HG02642 (cell line): ENCODE measurements at regions not wholly inside any gene's neighbourhood (a gene's known extent, or its start where the extent isn't known, plus 50 kb on each side); places are given as distances from the start of the nearest gene placed in this dataset.
"Not testable (repeated sequence)": the region's sequence is repeated elsewhere in the genome, so short reads cannot be mapped to it uniquely, and the experiment has no call there.

ENCODE experiments used
- ATAC-seq: cut with Tn5 transposase; IDR thresholded peaks from one replicate; pipeline ENCODE4 v1.9.1; 2021; ENCODE audit warnings: mild to moderate bottlenecking; ENCODE audit not compliant: unreplicated experiment, poor library complexity

- ATAC-seq = no peak
Measured at GRCh38 chr5:97998941-97999340, 774.5 kb upstream of the RGMB start.

GRCh38 chr5:98004463-98004862, 769.0 kb upstream of the RGMB start:
- ATAC-seq = no peak

- ATAC-seq = no peak
Measured at GRCh38 chr5:98016771-98017170, 756.7 kb upstream of the RGMB start.

GRCh38 chr5:98030273-98030672, 743.2 kb upstream of the RGMB start:
- ATAC-seq = not testable (repeated sequence)

GRCh38 chr5:98031036-98031435, 742.4 kb upstream of the RGMB start:
- not testable (repeated sequence) for ATAC-seq

GRCh38 chr5:98031496-98031895, 742.0 kb upstream of the RGMB start:
- ATAC-seq = no peak

GRCh38 chr5:98031926-98032325, 741.5 kb upstream of the RGMB start:
- ATAC-seq = no peak

GRCh38 chr5:98041661-98042060, 731.8 kb upstream of the RGMB start:
- ATAC-seq = no peak

- ATAC-seq = no peak
Measured at GRCh38 chr5:98042521-98042920, 730.9 kb upstream of the RGMB start.

- no peak for ATAC-seq
Measured at GRCh38 chr5:98042961-98043360, 730.5 kb upstream of the RGMB start.

GRCh38 chr5:98050583-98050982, 722.9 kb upstream of the RGMB start:
- ATAC-seq = no peak

- ATAC-seq = no peak
Measured at GRCh38 chr5:98053170-98053569, 720.3 kb upstream of the RGMB start.

GRCh38 chr5:98060148-98060547, 713.3 kb upstream of the RGMB start:
- no peak for ATAC-seq

- ATAC-seq = no peak
Measured at GRCh38 chr5:98064118-98064685, 709.3 kb upstream of the RGMB start.

GRCh38 chr5:98065261-98065909, 708.1 kb upstream of the RGMB start:
- no peak for ATAC-seq

GRCh38 chr5:98066910-98067309, 706.6 kb upstream of the RGMB start:
- no peak for ATAC-seq

- ATAC-seq = peak; percentile 56
Measured at GRCh38 chr5:98069876-98070512, 703.5 kb upstream of the RGMB start.

- no peak for ATAC-seq
Measured at GRCh38 chr5:98072921-98073320, 700.5 kb upstream of the RGMB start.

GRCh38 chr5:98076501-98076900, 697.0 kb upstream of the RGMB start:
- no peak for ATAC-seq

GRCh38 chr5:98085593-98085992, 687.9 kb upstream of the RGMB start:
- ATAC-seq = no peak

- ATAC-seq = no peak
Measured at GRCh38 chr5:98095072-98095471, 678.4 kb upstream of the RGMB start.

- no peak for ATAC-seq
Measured at GRCh38 chr5:98096155-98096554, 677.3 kb upstream of the RGMB start.
